H1 (cell line): ENCODE measurements at regions not wholly inside any gene's neighbourhood (a gene's known extent, or its start where the extent isn't known, plus 50 kb on each side); places are given as distances from the start of the nearest gene placed in this dataset.
A peak's percentile ranks its signal among the peaks of the same experiment; 100 is the strongest.

Source experiments
- CTCF ChIA-PET: fragments of 300-600 bp; sonication (Branson Sonifier 250); formaldehyde crosslinking; loops from one replicate; lab custom pipeline; 2021; ENCODE audit not compliant: partially characterized antibody; lab: Charles Lee
- POLR2A ChIA-PET: fragments of 300-600 bp; sonication (Branson Sonifier 250); formaldehyde crosslinking; loops from one replicate; lab custom pipeline; 2021; ENCODE audit warnings: inconsistent platforms; ENCODE audit not compliant: partially characterized antibody; lab: Charles Lee
- DNase-seq, 2 experiments: peaks; one replicate each; pipeline versions ENCODE4 v3.0.0 to v3.0.0-alpha.2; 2010 to 2022; ENCODE audit warnings: low spot score in 2 of 2, low read depth in 1 of 2, mixed read lengths in 1 of 2
- FAIRE-seq: peaks from 2 replicates; lab custom pipeline; 2011; peaks lifted over from hg19 to GRCh38; lab: Jason Lieb, UNC
- H2AFZ ChIP-seq: 2 replicates; pipeline ENCODE4 v1.8.1; 2012; ENCODE audit warnings: low read length, inconsistent platforms
- H2AK5ac ChIP-seq: 2 replicates; pipeline ENCODE4 v1.6.1; 2013; ENCODE audit warnings: low read depth, low read length
- H2BK120ac ChIP-seq: replicated peaks from 2 replicates; pipeline ENCODE3; 2013; ENCODE audit warnings: low read depth, low read length, inconsistent platforms
- H2BK12ac ChIP-seq: 2 replicates; pipeline ENCODE4 v1.6.1; 2013; ENCODE audit warnings: low read depth, low read length
- H2BK15ac ChIP-seq: 2 replicates; pipeline ENCODE4 v1.6.1; 2013; ENCODE audit warnings: low read length
- H2BK20ac ChIP-seq: 2 replicates; pipeline ENCODE4 v1.6.1; 2013; ENCODE audit warnings: low read length
- H2BK5ac ChIP-seq: 2 replicates; pipeline ENCODE4 v1.6.1; 2013; ENCODE audit warnings: low read depth, low read length
- H3K14ac ChIP-seq: 2 replicates; pipeline ENCODE4 v1.6.1; 2013; ENCODE audit warnings: inconsistent platforms; ENCODE audit not compliant: insufficient read length
- H3K18ac ChIP-seq: 2 replicates; pipeline ENCODE4 v1.6.1; 2013; ENCODE audit warnings: low read length; ENCODE audit errors: extremely low read depth
- H3K23ac ChIP-seq: 2 replicates; pipeline ENCODE4 v1.6.1; 2013; ENCODE audit warnings: inconsistent platforms; ENCODE audit not compliant: insufficient read length
- H3K23me2 ChIP-seq: 2 replicates; pipeline ENCODE4 v1.6.1; 2013; ENCODE audit warnings: low read depth, low read length
- H3K27ac ChIP-seq: 2 replicates; pipeline ENCODE4 v1.6.1; 2011; ENCODE audit warnings: low read depth, low read length, inconsistent platforms
- H3K27me3 ChIP-seq, 4 experiments: replicated peaks in 1 of 4; 1 replicate in 1 of 4; 2 replicates in 3 of 4; pipeline versions ENCODE4 v1.6.1 to v1.8.1; 2011 to 2013; ENCODE audit warnings: low read length in 3 of 4, mild to moderate bottlenecking in 3 of 4, inconsistent platforms in 2 of 4, mixed read lengths in 2 of 4, moderate library complexity in 1 of 4; ENCODE audit not compliant: control insufficient read depth in 3 of 4, insufficient read depth in 3 of 4; ENCODE audit errors: extremely low read depth in 1 of 4
- H3K36me3 ChIP-seq, 4 experiments: 2 replicates each; pipeline versions ENCODE4 v1.6.1 to v1.8.1; 2011 to 2013; ENCODE audit warnings: mild to moderate bottlenecking in 4 of 4, low read length in 3 of 4, moderate library complexity in 2 of 4, control low read depth in 1 of 4, inconsistent platforms in 1 of 4; ENCODE audit not compliant: insufficient read depth in 4 of 4, control insufficient read depth in 2 of 4
- H3K4ac ChIP-seq: replicated peaks from 2 replicates; pipeline ENCODE3; 2013; ENCODE audit warnings: low read length, low read depth, mixed read lengths, inconsistent platforms; ENCODE audit not compliant: insufficient read length
- H3K4me1 ChIP-seq, 4 experiments: replicated peaks in 1 of 4; 1 replicate in 1 of 4; 2 replicates in 3 of 4; pipeline versions ENCODE4 v1.6.1 to v1.8.1; 2011 to 2013; ENCODE audit warnings: low read length in 3 of 4, inconsistent platforms in 2 of 4, mixed read lengths in 1 of 4; ENCODE audit not compliant: insufficient read depth in 4 of 4, control insufficient read depth in 3 of 4
- H3K4me2 ChIP-seq, 2 experiments: 2 replicates each; pipeline versions ENCODE4 v1.6.1 to v1.8.1; 2011 to 2013; ENCODE audit warnings: low read depth in 2 of 2, low read length in 2 of 2, control low read depth in 1 of 2, inconsistent platforms in 1 of 2, mild to moderate bottlenecking in 1 of 2; ENCODE audit not compliant: insufficient read depth in 1 of 2
- H3K4me3 ChIP-seq, 4 experiments: fragments of 200-600, 300-600 bp in 1 of 4; sonication (generic), shearing (Covaris generic), sonication (Bioruptor Twin) in 1 of 4; 2 replicates each; pipeline versions ENCODE4 v1.5.1 to v1.8.1; 2011 to 2016; ENCODE audit warnings: low read length in 4 of 4, low read depth in 3 of 4, control low read depth in 2 of 4, inconsistent platforms in 2 of 4, mild to moderate bottlenecking in 2 of 4, mixed read lengths in 1 of 4, moderate library complexity in 1 of 4; ENCODE audit not compliant: insufficient read depth in 2 of 4; ENCODE audit errors: extremely low read depth in 1 of 4
- H3K56ac ChIP-seq: replicated peaks from 2 replicates; pipeline ENCODE3; 2013; ENCODE audit warnings: low read depth, mild to moderate bottlenecking, mixed read lengths, low read length, inconsistent platforms; ENCODE audit not compliant: insufficient read length
- H3K79me1 ChIP-seq: 2 replicates; pipeline ENCODE4 v1.6.1; 2013; ENCODE audit warnings: low read depth, low read length, control low read depth
- H3K79me2 ChIP-seq, 2 experiments: 2 replicates each; pipeline versions ENCODE4 v1.6.1 to v1.8.1; 2012 to 2013; ENCODE audit warnings: low read length in 2 of 2, mild to moderate bottlenecking in 2 of 2, inconsistent platforms in 1 of 2; ENCODE audit not compliant: insufficient read depth in 2 of 2, control insufficient read depth in 1 of 2
- H3K9ac ChIP-seq, 4 experiments: replicated peaks in 1 of 4; 1 replicate in 1 of 4; 2 replicates in 3 of 4; pipeline versions ENCODE4 v1.6.1 to v1.8.1; 2011 to 2013; ENCODE audit warnings: low read depth in 3 of 4, low read length in 3 of 4, control low read depth in 2 of 4, mild to moderate bottlenecking in 2 of 4, moderate library complexity in 2 of 4, inconsistent platforms in 1 of 4; ENCODE audit errors: extremely low read depth in 1 of 4
- H3K9me3 ChIP-seq, 2 experiments: 2 replicates each; pipeline versions ENCODE4 v1.6.1 to v1.8.1; 2012 to 2013; ENCODE audit warnings: mild to moderate bottlenecking in 2 of 2, moderate library complexity in 2 of 2, control low read depth in 1 of 2, inconsistent platforms in 1 of 2, low read depth in 1 of 2, low read length in 1 of 2, mixed read lengths in 1 of 2; ENCODE audit not compliant: insufficient read depth in 2 of 2
- H4K20me1 ChIP-seq, 2 experiments: replicated peaks in 1 of 2; 2 replicates each; pipeline versions ENCODE3 to v1.8.1; 2011 to 2013; ENCODE audit warnings: inconsistent platforms in 2 of 2, low read length in 2 of 2, mild to moderate bottlenecking in 1 of 2; ENCODE audit not compliant: insufficient read depth in 2 of 2, control insufficient read depth in 1 of 2
- H4K5ac ChIP-seq: 2 replicates; pipeline ENCODE4 v1.6.1; 2013; ENCODE audit warnings: low read length, low read depth, mixed read lengths, inconsistent platforms; ENCODE audit not compliant: insufficient read length
- H4K8ac ChIP-seq: 2 replicates; pipeline ENCODE4 v1.8.0; 2013; ENCODE audit warnings: mild to moderate bottlenecking, moderate library complexity, low read length, inconsistent platforms; ENCODE audit not compliant: insufficient read depth; ENCODE audit errors: extremely low read depth
- H4K91ac ChIP-seq: replicated peaks from 2 replicates; pipeline ENCODE3; 2013; ENCODE audit warnings: low read length, mixed read lengths, inconsistent platforms; ENCODE audit not compliant: insufficient read length
- CTBP2 ChIP-seq: IDR thresholded peaks from 2 replicates; pipeline ENCODE4 v1.7.0; 2011; ENCODE audit warnings: borderline replicate concordance, mild to moderate bottlenecking, moderate library complexity, mixed read lengths, low read length; ENCODE audit not compliant: insufficient read depth, insufficient read length
- KDM1A ChIP-seq: fragments of 200-600, 300-600 bp; sonication (generic); IDR thresholded peaks from 2 replicates; pipeline ENCODE4 v1.7.1; 2016; ENCODE audit warnings: mild to moderate bottlenecking, low read length, borderline replicate concordance
- NANOG ChIP-seq: IDR thresholded peaks from 2 replicates; pipeline ENCODE4 v1.6.1; 2011; ENCODE audit warnings: low read length, low read depth, mild to moderate bottlenecking, inconsistent platforms; ENCODE audit not compliant: insufficient read depth, poor library complexity, severe bottlenecking
- RAD21 ChIP-seq, 2 experiments: IDR thresholded peaks in 1 of 2; conservative IDR thresholded peaks in 1 of 2; 2 replicates each; pipeline ENCODE4 v1.6.1; 2011; ENCODE audit warnings: low read depth in 2 of 2, low read length in 2 of 2, improper control_type of control experiment in 1 of 2, inconsistent platforms in 1 of 2, mild to moderate bottlenecking in 1 of 2, moderate library complexity in 1 of 2
- RBBP5 ChIP-seq: IDR thresholded peaks from 2 replicates; pipeline ENCODE4 v1.7.1; 2012; ENCODE audit warnings: low read depth, mild to moderate bottlenecking, inconsistent platforms, low read length, moderate library complexity, borderline replicate concordance
- SIN3A ChIP-seq, 2 experiments: IDR thresholded peaks in 1 of 2; conservative IDR thresholded peaks in 1 of 2; 2 replicates each; pipeline ENCODE4 v1.6.1; 2011 to 2012; ENCODE audit warnings: low read length in 2 of 2, improper control_type of control experiment in 1 of 2, low read depth in 1 of 2, mild to moderate bottlenecking in 1 of 2
- SP4 ChIP-seq: IDR thresholded peaks from 2 replicates; pipeline ENCODE4 v1.6.1; 2012; ENCODE audit warnings: low read length, inconsistent platforms
- SRF ChIP-seq: IDR thresholded peaks from 2 replicates; pipeline ENCODE4 v1.6.1; 2011; ENCODE audit warnings: mild to moderate bottlenecking, low read depth, low read length, moderate library complexity
- SUZ12 ChIP-seq: fragments of 200-600 bp; sonication (generic); IDR thresholded peaks from 2 replicates; pipeline ENCODE4 v1.6.1; 2012; ENCODE audit warnings: mild to moderate bottlenecking, inconsistent platforms, low read length, moderate library complexity, mixed read lengths
- WGBS, 2 experiments: shearing (Covaris generic) in 1 of 2; methylation state at CpG; one replicate each; pipeline versions ENCODE4 v1.1.6 to v1.1.7; 2013 to 2015; ENCODE audit warnings: low lambda C conversion rate in 2 of 2, mixed read lengths in 2 of 2, inconsistent platforms in 1 of 2, low coverage in 1 of 2, missing lambda C conversion rate in 1 of 2; ENCODE audit not compliant: insufficient replicate concordance in 2 of 2, insufficient coverage in 1 of 2, insufficient read length in 1 of 2; ENCODE audit errors: extremely low coverage in 1 of 2, missing lambda C conversion rate in 1 of 2; 5-methylcytosine and 5-hydroxymethylcytosine counted together
- TF ChIP-seq, protein P1 (sequence below), 3 experiments: IDR thresholded peaks; 1 replicate in 2 of 3; 2 replicates in 1 of 3; pipeline versions ENCODE4 v1.5.1 to v1.6.1; 2011; ENCODE audit warnings: low read length in 3 of 3, mild to moderate bottlenecking in 3 of 3, inconsistent platforms in 2 of 3, low read depth in 1 of 3, moderate library complexity in 1 of 3; ENCODE audit not compliant: insufficient read depth in 1 of 3; ENCODE audit errors: control extremely low read depth in 1 of 3

DNA sequence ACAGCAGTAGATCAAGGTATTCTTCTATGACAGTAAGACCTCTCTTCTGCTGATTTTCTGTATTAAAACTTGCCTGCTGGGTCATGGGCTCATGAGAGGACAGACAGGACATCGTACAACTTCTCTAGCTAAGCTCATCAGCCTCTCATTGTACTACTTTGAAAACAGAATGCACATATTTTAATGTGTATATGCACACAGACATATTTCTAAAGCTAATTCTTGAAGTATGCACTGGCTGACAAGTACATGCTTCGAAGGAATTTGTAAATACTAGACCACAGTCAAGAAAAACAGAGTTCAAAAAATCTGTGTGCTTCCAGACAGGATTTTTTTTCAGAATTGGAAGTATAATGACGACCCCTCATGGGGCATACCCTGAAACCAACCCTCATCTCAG is 81.7 kb upstream of the CD83 start:
- H3K4me2 ChIP-seq = 0 out of 4 replicates have a peak overlapping the region, but pooled peaks of 1 of the 2 experiments have one; percentile 15
- no peaks in the 10 kb centered on the region for H3K27me3 ChIP-seq
- TF ChIP-seq SIN3A (conservative IDR thresholded peaks at IDR 0.05 in 1 of 2, IDR thresholded peaks at IDR 0.05 in 1 of 2; ENCODE audit: low read depth in 1 of 2, low read length in 2 of 2) (no peak), SP4 (no peak), RAD21 (IDR thresholded peaks at IDR 0.05 in 1 of 2, conservative IDR thresholded peaks at IDR 0.05 in 1 of 2; ENCODE audit: low read depth in 2 of 2, low read length in 2 of 2) (no peak), SUZ12 (no peak), CTBP2 (no peak), KDM1A (no peak), NANOG (no peak), RBBP5 (no peak), SRF (no peak)
- TF ChIP-seq, protein P1, sequence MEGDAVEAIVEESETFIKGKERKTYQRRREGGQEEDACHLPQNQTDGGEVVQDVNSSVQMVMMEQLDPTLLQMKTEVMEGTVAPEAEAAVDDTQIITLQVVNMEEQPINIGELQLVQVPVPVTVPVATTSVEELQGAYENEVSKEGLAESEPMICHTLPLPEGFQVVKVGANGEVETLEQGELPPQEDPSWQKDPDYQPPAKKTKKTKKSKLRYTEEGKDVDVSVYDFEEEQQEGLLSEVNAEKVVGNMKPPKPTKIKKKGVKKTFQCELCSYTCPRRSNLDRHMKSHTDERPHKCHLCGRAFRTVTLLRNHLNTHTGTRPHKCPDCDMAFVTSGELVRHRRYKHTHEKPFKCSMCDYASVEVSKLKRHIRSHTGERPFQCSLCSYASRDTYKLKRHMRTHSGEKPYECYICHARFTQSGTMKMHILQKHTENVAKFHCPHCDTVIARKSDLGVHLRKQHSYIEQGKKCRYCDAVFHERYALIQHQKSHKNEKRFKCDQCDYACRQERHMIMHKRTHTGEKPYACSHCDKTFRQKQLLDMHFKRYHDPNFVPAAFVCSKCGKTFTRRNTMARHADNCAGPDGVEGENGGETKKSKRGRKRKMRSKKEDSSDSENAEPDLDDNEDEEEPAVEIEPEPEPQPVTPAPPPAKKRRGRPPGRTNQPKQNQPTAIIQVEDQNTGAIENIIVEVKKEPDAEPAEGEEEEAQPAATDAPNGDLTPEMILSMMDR (IDR thresholded peaks at IDR 0.05; ENCODE audit: control extremely low read depth in 1 of 3, insufficient read depth in 1 of 3, low read depth in 1 of 3, low read length in 3 of 3) = no peak
- TF ChIP-seq, all 59 proteins: peak for 0

More for the DNA sequence above, 81.7 kb upstream of the CD83 start:
- Histone ChIP-seq H3K56ac (no peak overlapping the region), H2AK5ac (no peak overlapping the region), H3K27ac (no peak overlapping the region), H4K20me1 (no peaks in the 10 kb centered on the region), H3K79me1 (no peaks in the 10 kb centered on the region), H2AFZ (no peak overlapping the region), H3K4me1 (peaks cover 2 to 11% (median 6%) of the 10 kb centered on the region in 4 experiments; a peak in 5 of 7 replicates), H4K8ac (no peak overlapping the region), H3K18ac (0 out of 2 replicates have a peak overlapping the region, but pooled peaks have one; percentile 51), H3K23ac (no peak overlapping the region), H3K14ac (no peak overlapping the region), H2BK15ac (no peak overlapping the region), H2BK5ac (peak overlapping the region; percentile 30; the same call in 1 of the 2 replicates), H3K23me2 (no peaks in the 10 kb centered on the region; the same call in 1 of the 2 replicates), H4K5ac (no peak overlapping the region), H2BK120ac (no peak overlapping the region), H3K36me3 (no peaks in the 10 kb centered on the region), H3K4ac (no peak overlapping the region), H3K4me3 (no peak overlapping the region), H3K9ac (no peak overlapping the region; a peak in 1 of 7 replicates), H3K79me2 (no peaks in the 10 kb centered on the region), H2BK20ac (peak overlapping the region; percentile 89; the same call in 1 of the 2 replicates), H3K9me3 (0 out of 4 replicates have a peak, but pooled peaks cover 0 to 2% of the 10 kb centered on the region in 2 experiments), H4K91ac (no peak overlapping the region), H2BK12ac (peak overlapping the region; percentile 91)
- DNase-seq (no peak), FAIRE-seq (no peak)
- WGBS, 2 experiments = 84% methylated on average over 3 of the region's 3 CpGs; no CpG with 5 or more reads in 1 of the 2 experiments
- ChIA-PET POLR2A (no interaction called here), CTCF (interaction anchor here (1.0 to 14.9 kb wide), 9 partner anchors 9 to 241 kb away, joined by 3 to 189 read pairs (median 6); no protein-coding TSS in a partner anchor)
